ENCODE measurements at regions not wholly inside any gene's neighbourhood (a gene's known extent, or its start where the extent isn't known, plus 50 kb on each side); places are given as distances from the start of the nearest gene placed in this dataset.
A peak's percentile ranks its signal among the peaks of the same experiment; 100 is the strongest.
"Not testable (repeated sequence)": the region's sequence is repeated elsewhere in the genome, so short reads cannot be mapped to it uniquely, and the experiment has no call there.

DNA sequence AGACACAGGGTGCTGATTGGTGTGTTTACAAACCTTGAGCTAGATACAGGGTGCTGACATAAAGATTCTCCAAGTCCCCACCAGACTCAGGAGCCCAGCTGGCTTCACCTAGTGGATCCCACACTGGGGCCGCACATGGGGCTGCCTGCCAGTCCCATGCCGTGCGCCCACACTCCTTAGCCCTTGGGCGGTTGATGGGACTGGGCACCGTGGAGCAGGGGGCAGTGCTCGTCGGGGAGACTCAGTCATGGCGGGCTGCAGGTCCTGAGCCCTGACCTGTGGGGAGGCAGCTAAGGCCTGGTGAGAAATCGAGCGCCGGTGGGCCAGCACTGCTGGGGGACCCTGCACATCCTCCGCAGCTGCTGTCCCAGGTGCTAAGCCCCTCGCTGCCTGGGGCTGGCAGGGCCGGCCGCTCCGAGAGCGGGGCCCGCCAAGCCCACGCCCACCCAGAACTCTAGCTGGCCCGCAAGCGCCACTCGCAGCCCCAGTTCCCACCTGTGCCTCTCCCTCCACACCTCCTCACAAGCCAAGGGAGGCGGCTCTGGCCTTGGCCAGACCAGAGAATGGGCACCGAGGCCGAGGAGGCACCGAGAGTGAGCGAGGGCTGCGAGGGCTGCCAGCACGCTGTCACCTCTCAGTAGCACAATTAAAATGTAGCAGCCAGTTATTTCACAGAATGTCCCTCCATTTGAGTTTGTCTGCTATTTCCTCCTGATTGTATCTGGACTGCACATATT, 76.1 kb upstream of the PNPLA4 start:
- Histone ChIP-seq H3K4me1 (no peaks in the 10 kb centered on the region), H3K27me3 (no peaks in the 10 kb centered on the region), H3K36me3 (no peaks in the 10 kb centered on the region), H3K27ac (no peak overlapping the region), H3K4me3 (no peak overlapping the region), H3K9me3 (peaks cover 0 to 8% (median 0%) of the 10 kb centered on the region in 4 donors)
- WGBS, 5 donors = 94 to 99% (median 96%) methylated on average over 13 to 29 of the region's 29 CpGs
- DNase-seq = no peak
- no peak for TF ChIP-seq EP300 (IDR thresholded peaks at IDR 0.05)
- no peak for TF ChIP-seq POLR2A (IDR thresholded peaks at IDR 0.05)
- TF ChIP-seq, protein P1, sequence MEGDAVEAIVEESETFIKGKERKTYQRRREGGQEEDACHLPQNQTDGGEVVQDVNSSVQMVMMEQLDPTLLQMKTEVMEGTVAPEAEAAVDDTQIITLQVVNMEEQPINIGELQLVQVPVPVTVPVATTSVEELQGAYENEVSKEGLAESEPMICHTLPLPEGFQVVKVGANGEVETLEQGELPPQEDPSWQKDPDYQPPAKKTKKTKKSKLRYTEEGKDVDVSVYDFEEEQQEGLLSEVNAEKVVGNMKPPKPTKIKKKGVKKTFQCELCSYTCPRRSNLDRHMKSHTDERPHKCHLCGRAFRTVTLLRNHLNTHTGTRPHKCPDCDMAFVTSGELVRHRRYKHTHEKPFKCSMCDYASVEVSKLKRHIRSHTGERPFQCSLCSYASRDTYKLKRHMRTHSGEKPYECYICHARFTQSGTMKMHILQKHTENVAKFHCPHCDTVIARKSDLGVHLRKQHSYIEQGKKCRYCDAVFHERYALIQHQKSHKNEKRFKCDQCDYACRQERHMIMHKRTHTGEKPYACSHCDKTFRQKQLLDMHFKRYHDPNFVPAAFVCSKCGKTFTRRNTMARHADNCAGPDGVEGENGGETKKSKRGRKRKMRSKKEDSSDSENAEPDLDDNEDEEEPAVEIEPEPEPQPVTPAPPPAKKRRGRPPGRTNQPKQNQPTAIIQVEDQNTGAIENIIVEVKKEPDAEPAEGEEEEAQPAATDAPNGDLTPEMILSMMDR (IDR thresholded peaks at IDR 0.05) = no peak
- no peak for TF ChIP-seq POLR2AphosphoS5 (IDR thresholded peaks at IDR 0.05)
- intact Hi-C loops (cut with DNase I; ENCODE audit: low total_unique reads) = no loop called here

DNA sequence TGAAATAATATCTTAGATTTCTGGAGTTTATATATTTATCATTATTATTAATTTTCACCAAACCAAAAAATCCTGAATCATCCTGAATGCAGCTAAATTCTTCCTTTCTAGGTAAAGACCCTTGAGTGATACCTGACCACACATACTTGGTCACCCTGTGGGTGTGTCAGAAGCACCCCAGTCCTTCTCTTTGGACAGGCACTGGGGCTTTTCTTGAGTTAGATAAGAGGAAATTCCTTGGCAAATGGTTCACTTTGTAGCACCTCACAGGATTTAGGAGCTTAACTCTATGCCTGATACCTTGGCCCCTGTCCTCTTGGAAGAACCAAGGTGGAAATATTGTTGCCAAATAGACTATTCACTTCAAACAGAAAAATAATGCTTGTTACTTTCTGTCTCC, 69.6 kb upstream of the PNPLA4 start:
- no peak for DNase-seq
- no peaks in the 10 kb centered on the region for H3K36me3 ChIP-seq
- no peak overlapping the region for H3K27ac ChIP-seq
- no peaks in the 10 kb centered on the region for H3K4me1 ChIP-seq
- no peaks in the 10 kb centered on the region for H3K27me3 ChIP-seq
- H3K4me3 ChIP-seq = no peak overlapping the region
- peaks cover 0 to 8% (median 0%) of the 10 kb centered on the region in 4 donors for H3K9me3 ChIP-seq
- intact Hi-C loops (cut with DNase I; ENCODE audit: low total_unique reads) = loop anchor here (5.0 kb wide), 1 partner anchor 740 kb away; no protein-coding TSS in a partner anchor
- TF ChIP-seq POLR2AphosphoS5 (IDR thresholded peaks at IDR 0.05) (no peak), POLR2A (IDR thresholded peaks at IDR 0.05) (no peak), EP300 (IDR thresholded peaks at IDR 0.05) (no peak)
- TF ChIP-seq, protein P1 (IDR thresholded peaks at IDR 0.05) = no peak

DNA sequence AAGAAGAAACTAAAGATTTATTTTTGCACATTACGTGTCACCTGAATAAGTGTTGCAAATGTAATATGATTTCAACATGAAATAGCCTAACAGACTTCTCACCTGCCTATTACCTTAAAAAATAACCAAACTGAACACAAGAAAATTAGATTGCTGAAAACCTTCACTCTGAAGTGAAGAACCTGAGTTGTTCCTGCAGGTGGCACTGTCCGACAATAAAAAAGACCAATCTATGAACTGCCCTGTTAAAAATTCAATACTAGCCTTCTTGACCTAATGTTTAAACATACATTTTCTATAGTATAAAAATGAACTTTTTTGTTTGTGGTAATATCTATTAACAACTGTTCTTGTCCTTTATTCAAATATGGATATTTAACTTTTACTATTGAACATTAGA, 69.2 kb upstream of the PNPLA4 start:
- H3K36me3 ChIP-seq = no peaks in the 10 kb centered on the region
- no peak overlapping the region for H3K4me3 ChIP-seq
- H3K27ac ChIP-seq = no peak overlapping the region
- no peaks in the 10 kb centered on the region for H3K27me3 ChIP-seq
- intact Hi-C loops (cut with DNase I; ENCODE audit: low total_unique reads) = loop anchor here (5.0 kb wide), 1 partner anchor 741 kb away; no protein-coding TSS in a partner anchor
- 9 to 15% (median 13%) methylated on average over 2 of the region's 2 CpGs for WGBS, 5 donors
- TF ChIP-seq POLR2AphosphoS5 (IDR thresholded peaks at IDR 0.05) = no peak
- TF ChIP-seq, protein P1 (IDR thresholded peaks at IDR 0.05) = peak in 5 of 7 experiments; percentile 20 to 61 (median 39)
- H3K9me3 ChIP-seq = peaks cover 0 to 8% (median 0%) of the 10 kb centered on the region in 4 donors
- H3K4me1 ChIP-seq = no peaks in the 10 kb centered on the region
- DNase-seq = peak; percentile 28 to 75

DNA sequence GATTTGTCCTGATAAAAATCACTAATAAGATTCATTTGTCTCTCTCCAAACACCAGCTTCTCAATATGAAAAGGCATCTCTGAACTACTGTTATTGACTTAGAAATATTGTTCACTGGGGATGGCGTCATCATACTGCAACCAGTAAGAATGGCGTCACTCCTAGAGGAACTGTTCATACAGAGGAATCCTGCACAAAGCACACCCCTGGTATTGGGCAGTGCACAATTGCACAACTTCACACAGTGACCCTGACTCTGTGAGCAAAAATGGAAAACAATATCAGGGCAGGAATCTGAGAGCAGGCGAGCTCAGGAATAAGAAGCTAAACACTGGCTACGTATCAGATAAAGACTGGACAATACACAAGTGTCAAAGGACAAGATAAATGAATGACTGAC, 66.7 kb upstream of the PNPLA4 start:
- Histone ChIP-seq H3K9me3 (peaks cover 0 to 6% (median 3%) of the 10 kb centered on the region in 4 donors), H3K27ac (no peak overlapping the region), H3K4me3 (no peak overlapping the region), H3K36me3 (no peaks in the 10 kb centered on the region), H3K4me1 (no peaks in the 10 kb centered on the region), H3K27me3 (no peaks in the 10 kb centered on the region)
- no peak for DNase-seq
- TF ChIP-seq POLR2AphosphoS5 (IDR thresholded peaks at IDR 0.05) (no peak), EP300 (IDR thresholded peaks at IDR 0.05) (no peak), POLR2A (IDR thresholded peaks at IDR 0.05) (no peak)
- TF ChIP-seq, protein P1 (IDR thresholded peaks at IDR 0.05) = no peak
- 74 to 91% (median 84%) methylated on average over 4 of the region's 4 CpGs for WGBS, 5 donors
- intact Hi-C loops (cut with DNase I; ENCODE audit: low total_unique reads) = no loop called here

DNA sequence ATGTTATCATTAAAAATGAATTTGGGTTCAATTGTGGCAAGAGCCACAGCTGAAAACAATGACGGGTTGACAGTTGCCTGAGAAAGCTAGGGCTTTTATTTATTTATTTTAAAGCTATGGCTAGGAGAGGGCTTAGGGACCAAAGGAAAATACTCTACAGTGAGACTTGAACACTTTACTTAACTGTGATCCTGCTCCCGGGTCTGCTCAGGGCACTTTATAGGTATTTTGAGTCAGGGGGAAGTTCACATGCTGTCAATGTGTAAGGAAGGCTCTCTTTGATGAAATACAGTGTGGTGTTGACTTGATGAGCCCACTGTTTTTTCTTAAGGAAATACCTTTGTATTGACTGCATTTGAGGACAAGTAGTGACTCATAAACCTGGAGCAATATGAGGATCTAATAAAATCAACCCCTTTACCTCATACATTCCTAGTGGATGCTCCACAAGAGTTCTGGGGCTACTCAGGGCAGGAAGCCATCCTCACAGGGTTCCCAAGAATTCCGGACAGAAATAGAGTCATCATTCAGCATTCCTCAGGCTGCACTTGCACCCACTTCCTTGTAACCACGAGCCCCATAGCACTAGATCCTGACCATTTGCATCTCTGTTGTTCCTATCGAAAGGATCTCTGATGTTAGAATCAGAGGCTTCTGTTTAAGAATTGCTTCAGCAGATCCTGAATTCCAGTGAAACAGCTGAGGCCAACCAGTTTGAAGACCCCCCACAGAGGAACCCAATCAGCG, 61.0 kb upstream of the PNPLA4 start:
- H3K4me3 ChIP-seq; H3K27me3 ChIP-seq; H3K27ac ChIP-seq; H3K9me3 ChIP-seq; intact Hi-C loops (cut with DNase I; ENCODE audit: low total_unique reads); H3K4me1 ChIP-seq; DNase-seq; H3K36me3 ChIP-seq: not testable (repeated sequence)
- 79 to 91% (median 88%) methylated on average over 2 to 6 of the region's 6 CpGs for WGBS, 5 donors

Measured in stomach (tissue), 8 donors.